ENCODE measurements at regions not wholly inside any gene's neighbourhood (a gene's known extent, or its start where the extent isn't known, plus 50 kb on each side); places are given as distances from the start of the nearest gene placed in this dataset.

DNA sequence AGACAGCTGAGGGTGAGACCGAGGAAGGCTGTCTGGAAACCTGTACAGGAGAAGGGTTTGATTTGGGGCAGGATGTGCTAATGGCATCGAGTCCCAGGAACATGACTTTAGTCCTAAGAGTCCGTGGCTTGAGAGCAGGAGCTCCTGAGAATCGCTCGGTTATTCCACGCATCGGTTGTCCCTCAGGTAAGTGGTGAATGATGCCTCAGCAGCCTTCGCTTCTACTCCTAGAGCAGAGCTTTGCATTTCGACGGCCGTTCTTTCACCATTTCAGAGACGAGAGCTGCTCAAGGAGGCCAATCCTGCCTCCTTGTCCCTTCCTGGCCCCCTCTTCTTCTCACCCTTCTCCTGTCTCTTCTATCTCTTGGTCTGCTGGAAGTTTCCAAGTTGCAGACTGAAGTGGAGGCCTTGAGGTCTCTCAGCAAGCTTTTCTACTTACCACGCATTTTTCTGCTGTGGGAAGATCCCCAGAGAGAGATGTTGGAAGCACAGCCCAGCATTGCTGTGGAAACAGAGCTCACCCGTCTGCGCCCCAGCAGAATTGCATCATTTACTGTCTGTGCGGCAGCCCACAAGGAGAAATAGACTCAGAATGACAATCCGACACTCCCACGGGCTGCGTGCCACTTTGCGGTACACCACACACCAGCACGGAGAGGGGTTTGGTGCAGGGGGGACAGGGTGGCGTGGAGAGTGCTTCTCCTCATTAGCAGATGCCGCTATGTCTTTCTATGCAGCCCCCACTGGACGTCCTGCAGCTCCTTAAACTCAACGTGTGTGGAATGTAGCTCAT is 270.7 kb upstream of the C1orf174 start:
- Mint-ChIP-seq H3K27ac (ENCODE audit: unreplicated experiment) (no peak overlapping the region), H3K27me3 (ENCODE audit: unreplicated experiment) (peaks cover 44% of the 10 kb centered on the region), H3K36me3 (ENCODE audit: insufficient read depth, unreplicated experiment) (no peaks in the 10 kb centered on the region), H3K9me3 (ENCODE audit: low read depth, unreplicated experiment) (peaks cover 1% of the 10 kb centered on the region), H3K4me1 (ENCODE audit: low read depth, unreplicated experiment) (no peaks in the 10 kb centered on the region), H3K4me3 (ENCODE audit: low read depth, unreplicated experiment) (no peak overlapping the region)
- no TSS peak for BruUV-seq (replicated peaks)
- DNase-seq: no peak
- intact Hi-C loops (cut with micrococcal nuclease; ENCODE audit: unreplicated experiment): no loop called here
- TF ChIP-seq, protein P1, sequence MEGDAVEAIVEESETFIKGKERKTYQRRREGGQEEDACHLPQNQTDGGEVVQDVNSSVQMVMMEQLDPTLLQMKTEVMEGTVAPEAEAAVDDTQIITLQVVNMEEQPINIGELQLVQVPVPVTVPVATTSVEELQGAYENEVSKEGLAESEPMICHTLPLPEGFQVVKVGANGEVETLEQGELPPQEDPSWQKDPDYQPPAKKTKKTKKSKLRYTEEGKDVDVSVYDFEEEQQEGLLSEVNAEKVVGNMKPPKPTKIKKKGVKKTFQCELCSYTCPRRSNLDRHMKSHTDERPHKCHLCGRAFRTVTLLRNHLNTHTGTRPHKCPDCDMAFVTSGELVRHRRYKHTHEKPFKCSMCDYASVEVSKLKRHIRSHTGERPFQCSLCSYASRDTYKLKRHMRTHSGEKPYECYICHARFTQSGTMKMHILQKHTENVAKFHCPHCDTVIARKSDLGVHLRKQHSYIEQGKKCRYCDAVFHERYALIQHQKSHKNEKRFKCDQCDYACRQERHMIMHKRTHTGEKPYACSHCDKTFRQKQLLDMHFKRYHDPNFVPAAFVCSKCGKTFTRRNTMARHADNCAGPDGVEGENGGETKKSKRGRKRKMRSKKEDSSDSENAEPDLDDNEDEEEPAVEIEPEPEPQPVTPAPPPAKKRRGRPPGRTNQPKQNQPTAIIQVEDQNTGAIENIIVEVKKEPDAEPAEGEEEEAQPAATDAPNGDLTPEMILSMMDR (IDR thresholded peaks at IDR 0.05; ENCODE audit: unreplicated experiment): no peak
- CTCF ChIA-PET: no interaction called here

DNA sequence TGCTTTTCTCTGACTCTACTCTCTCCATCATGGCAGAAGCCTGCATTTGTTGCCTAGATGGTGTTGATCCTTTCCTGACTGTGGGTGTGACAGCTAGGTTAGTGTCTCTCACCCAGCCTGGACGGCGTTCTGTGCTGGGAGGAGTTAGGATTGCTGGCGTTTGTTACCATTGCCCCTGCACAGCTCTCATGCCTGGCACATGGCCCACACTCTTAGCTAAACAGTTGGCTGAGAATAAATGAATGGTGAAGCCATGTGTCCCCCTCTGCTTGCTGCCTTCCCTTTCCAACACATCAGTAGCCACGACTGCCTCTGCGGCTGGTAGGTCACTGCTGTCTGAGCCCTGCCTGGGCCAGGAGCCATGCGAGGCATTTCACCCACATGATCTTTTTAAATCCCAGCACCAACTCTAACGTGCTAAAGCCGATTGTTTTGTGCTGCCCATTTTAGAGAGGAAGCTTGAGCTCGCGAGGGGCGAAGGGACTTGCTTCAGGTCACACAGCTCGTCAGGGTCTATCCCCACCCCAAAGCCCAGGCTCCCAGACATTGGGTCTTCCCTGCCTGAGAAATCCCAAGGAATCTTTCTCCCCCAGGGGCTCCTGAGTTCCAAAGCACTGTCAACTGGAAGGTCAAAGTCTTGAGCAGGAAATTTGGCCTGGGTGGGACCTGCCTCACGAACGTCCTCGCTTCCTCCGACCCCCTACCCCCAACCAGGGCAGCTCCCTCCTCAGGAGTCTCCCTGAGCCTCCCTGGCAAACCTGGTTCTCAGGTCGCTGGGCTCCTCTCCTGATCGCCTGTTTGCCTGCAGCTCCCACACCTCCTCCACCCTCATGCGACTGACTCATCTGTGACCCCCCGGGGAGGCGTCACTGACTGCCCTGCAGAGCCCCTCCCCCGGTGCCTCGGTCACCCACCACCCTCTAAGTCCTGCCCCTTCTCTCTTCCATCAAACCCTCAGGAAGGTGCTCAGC is 271.7 kb upstream of the C1orf174 start:
- TF ChIP-seq, protein P1 (IDR thresholded peaks at IDR 0.05; ENCODE audit: unreplicated experiment): no peak
- Mint-ChIP-seq H3K27ac (ENCODE audit: unreplicated experiment) (no peak overlapping the region), H3K36me3 (ENCODE audit: insufficient read depth, unreplicated experiment) (no peaks in the 10 kb centered on the region), H3K9me3 (ENCODE audit: low read depth, unreplicated experiment) (no peaks in the 10 kb centered on the region), H3K27me3 (ENCODE audit: unreplicated experiment) (peaks cover 44% of the 10 kb centered on the region), H3K4me3 (ENCODE audit: low read depth, unreplicated experiment) (no peak overlapping the region), H3K4me1 (ENCODE audit: low read depth, unreplicated experiment) (no peaks in the 10 kb centered on the region)
- intact Hi-C loops (cut with micrococcal nuclease; ENCODE audit: unreplicated experiment): no loop called here
- no TSS peak for BruUV-seq (replicated peaks)
- CTCF ChIA-PET: no interaction called here
- DNase-seq: no peak

DNA sequence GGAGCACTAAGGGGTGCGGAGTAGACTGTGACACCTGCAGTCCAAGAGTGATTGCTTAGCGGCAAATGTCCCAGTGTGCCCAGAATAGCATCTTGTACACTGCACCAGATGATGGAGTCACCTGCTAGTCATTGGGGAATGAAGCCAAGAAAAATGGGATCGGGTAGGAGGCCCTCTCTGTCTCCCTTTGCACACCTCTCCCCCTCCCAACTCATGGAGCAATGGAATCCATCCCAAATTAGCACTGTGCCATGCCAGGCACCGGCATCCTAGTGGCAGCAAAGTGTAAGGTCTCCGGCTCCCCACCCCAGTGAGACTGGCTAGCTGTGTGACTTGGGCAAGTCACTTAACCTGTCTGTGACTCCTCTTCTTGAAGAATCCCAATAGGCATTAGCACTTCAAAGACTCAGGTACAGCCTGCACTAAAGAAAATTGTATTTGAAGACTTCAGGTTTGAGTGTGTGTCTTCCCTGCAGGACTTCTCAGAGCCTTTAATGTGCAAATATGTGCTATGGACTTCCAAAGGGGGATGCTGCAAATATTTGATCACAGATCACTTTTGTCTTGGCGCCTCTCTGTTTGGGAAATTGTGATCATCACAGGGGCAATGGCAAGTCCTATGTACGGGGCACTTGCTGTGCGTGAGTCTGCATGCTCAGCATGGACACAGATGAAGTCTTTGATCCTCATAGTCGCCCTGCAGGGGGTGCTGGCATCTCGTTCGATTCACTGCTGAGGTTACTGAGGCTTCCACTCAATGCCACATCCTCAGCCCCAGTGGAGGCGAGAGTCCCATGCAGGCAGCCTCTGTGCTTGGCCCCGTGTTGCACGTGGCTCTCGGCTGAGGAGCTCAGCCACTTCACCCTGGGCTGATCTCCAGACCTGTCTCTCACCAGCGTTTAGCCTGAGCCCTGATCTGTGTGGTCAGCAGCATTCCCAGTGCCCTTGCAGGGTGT is 272.9 kb upstream of the C1orf174 start:
- CTCF ChIA-PET: no interaction called here
- no TSS peak for BruUV-seq (replicated peaks)
- DNase-seq: no peak
- intact Hi-C loops (cut with micrococcal nuclease; ENCODE audit: unreplicated experiment): no loop called here
- H3K27ac Mint-ChIP-seq (ENCODE audit: unreplicated experiment): no peak overlapping the region
- H3K27me3 Mint-ChIP-seq (ENCODE audit: unreplicated experiment): peaks cover 44% of the 10 kb centered on the region
- H3K9me3 Mint-ChIP-seq (ENCODE audit: low read depth, unreplicated experiment): no peaks in the 10 kb centered on the region
- no peak overlapping the region for H3K4me3 Mint-ChIP-seq (ENCODE audit: low read depth, unreplicated experiment)
- H3K4me1 Mint-ChIP-seq (ENCODE audit: low read depth, unreplicated experiment): no peaks in the 10 kb centered on the region
- TF ChIP-seq, protein P1 (IDR thresholded peaks at IDR 0.05; ENCODE audit: unreplicated experiment): no peak
- H3K36me3 Mint-ChIP-seq (ENCODE audit: insufficient read depth, unreplicated experiment): no peaks in the 10 kb centered on the region

DNA sequence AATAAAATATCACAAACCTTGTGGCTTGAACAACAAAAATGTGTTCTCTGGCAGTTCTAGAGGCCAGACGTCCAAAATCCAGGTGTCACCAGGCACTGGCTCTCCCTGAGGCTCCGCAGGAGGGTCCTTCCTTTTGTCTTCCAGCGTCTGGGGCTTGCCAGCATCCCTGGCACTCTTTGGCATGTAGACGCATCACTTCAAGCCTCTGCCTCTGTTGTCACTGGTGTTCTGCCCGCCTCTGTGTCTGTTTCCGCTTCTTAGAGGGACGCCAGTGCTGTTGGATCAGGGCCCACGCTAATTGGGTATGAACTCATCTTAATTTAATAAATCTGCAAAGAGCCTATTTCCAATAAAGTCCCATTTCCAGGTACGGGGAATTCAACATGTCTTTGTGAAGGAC is 273.7 kb upstream of the C1orf174 start:
- no peak for DNase-seq
- CTCF ChIA-PET: no interaction called here
- H3K27ac Mint-ChIP-seq (ENCODE audit: unreplicated experiment): no peak overlapping the region
- TF ChIP-seq, protein P1 (IDR thresholded peaks at IDR 0.05; ENCODE audit: unreplicated experiment): no peak
- no TSS peak for BruUV-seq (replicated peaks)
- intact Hi-C loops (cut with micrococcal nuclease; ENCODE audit: unreplicated experiment): no loop called here
- H3K9me3 Mint-ChIP-seq (ENCODE audit: low read depth, unreplicated experiment): no peaks in the 10 kb centered on the region
- no peak overlapping the region for H3K4me3 Mint-ChIP-seq (ENCODE audit: low read depth, unreplicated experiment)
- no peaks in the 10 kb centered on the region for H3K36me3 Mint-ChIP-seq (ENCODE audit: insufficient read depth, unreplicated experiment)
- H3K4me1 Mint-ChIP-seq (ENCODE audit: low read depth, unreplicated experiment): no peaks in the 10 kb centered on the region
- H3K27me3 Mint-ChIP-seq (ENCODE audit: unreplicated experiment): peaks cover 44% of the 10 kb centered on the region
